GM12878 (cell line): ENCODE measurements at regions not wholly inside any gene's neighbourhood (a gene's known extent, or its start where the extent isn't known, plus 50 kb on each side); places are given as distances from the start of the nearest gene placed in this dataset.

ENCODE experiments used
- ATAC-seq: fragments of 200-7000 bp; cut with Tn5 transposase; 3 replicates; pipeline ENCODE4 v1.9.1; 2020; ENCODE audit warnings: mild to moderate bottlenecking, moderate library complexity
- BruUV-seq: library from RNA; stranded (reverse); fragments of 400-500 nt; replicated peaks from 2 replicates; lab custom pipeline; 2021; lab: Mats Ljungman, UMichigan
- CTCF ChIA-PET: fragments of 300-600 bp; sonication (Branson Sonifier 250); formaldehyde crosslinking; extraction: SDS; loops from one replicate; lab custom pipeline; 2021; ENCODE audit warnings: inconsistent platforms; lab: Yijun Ruan, JAX
- POLR2A ChIA-PET: fragments of 350-600 bp; formaldehyde crosslinking; extraction: SDS; loops from one replicate; lab custom pipeline; 2021; ENCODE audit warnings: inconsistent platforms; lab: Charles Lee
- RAD21 ChIA-PET: fragments of 300-600 bp; sonication (Branson Sonifier 250); formaldehyde crosslinking; loops from one replicate; lab custom pipeline; 2023; ENCODE audit warnings: antibody characterized with exemption; ENCODE audit not compliant: unreplicated experiment; lab: Charles Lee
- SMC1A ChIA-PET: fragments of 300-600 bp; sonication (Branson Sonifier 250); formaldehyde crosslinking; loops from one replicate; lab custom pipeline; 2023; ENCODE audit not compliant: unreplicated experiment, uncharacterized antibody; lab: Charles Lee
- DNase-seq: peaks from one replicate; pipeline ENCODE4 v3.0.0-alpha.2; 2011; ENCODE audit warnings: low read depth, low spot score
- FAIRE-seq: peaks from 3 replicates; lab custom pipeline; 2011; peaks lifted over from hg19 to GRCh38; lab: Jason Lieb, UNC
- H2AFZ ChIP-seq: 2 replicates; pipeline ENCODE4 v1.6.0; 2011; ENCODE audit warnings: low read depth, low read length, control low read depth; ENCODE audit not compliant: control insufficient read depth
- H3K27ac ChIP-seq: 2 replicates; pipeline ENCODE4 v1.5.1; 2011; ENCODE audit warnings: control low read depth; ENCODE audit not compliant: control insufficient read depth, insufficient read depth
- H3K27me3 ChIP-seq, 2 experiments: replicated peaks in 1 of 2; 2 replicates each; pipeline versions ENCODE4 v1.6.0 to v1.6.1; 2011; ENCODE audit warnings: low read length in 1 of 2; ENCODE audit not compliant: control insufficient read depth in 2 of 2, insufficient read depth in 2 of 2
- H3K36me3 ChIP-seq, 2 experiments: 2 replicates each; pipeline ENCODE4 v1.5.1; 2011; ENCODE audit warnings: low read length in 1 of 2; ENCODE audit not compliant: control insufficient read depth in 2 of 2, insufficient read depth in 2 of 2
- H3K4me1 ChIP-seq: 2 replicates; pipeline ENCODE4 v1.6.1; 2011; ENCODE audit warnings: mild to moderate bottlenecking, low read length, moderate library complexity, mixed read lengths; ENCODE audit not compliant: control insufficient read depth, insufficient read depth
- H3K4me2 ChIP-seq: 2 replicates; pipeline ENCODE4 v1.6.0; 2011; ENCODE audit warnings: control low read depth; ENCODE audit not compliant: control insufficient read depth, insufficient read depth
- H3K4me3 ChIP-seq: fragments of 200-600 bp; sonication (generic); 2 replicates; pipeline ENCODE4 v1.5.1; 2016
- H3K79me2 ChIP-seq: 2 replicates; pipeline ENCODE4 v1.6.0; 2011; ENCODE audit warnings: low read length; ENCODE audit not compliant: control insufficient read depth, insufficient read depth
- H3K9ac ChIP-seq: 2 replicates; pipeline ENCODE4 v1.8.0; 2011; ENCODE audit warnings: low read length, control low read depth, mixed read lengths; ENCODE audit not compliant: control insufficient read depth, insufficient read depth
- H3K9me3 ChIP-seq: replicated peaks from 3 replicates; pipeline ENCODE4 v1.5.1; 2011; ENCODE audit warnings: mild to moderate bottlenecking, low read length; ENCODE audit not compliant: control insufficient read depth, insufficient read depth
- H4K20me1 ChIP-seq: 2 replicates; pipeline ENCODE4 v1.6.0; 2011; ENCODE audit not compliant: control insufficient read depth, insufficient read depth
- CEBPB ChIP-seq, 2 experiments: fragments of 150-350 bp in 1 of 2; IDR thresholded peaks; 2 replicates each; pipeline ENCODE4 v1.6.1; 2012 to 2014; ENCODE audit warnings: low read depth in 2 of 2, low read length in 2 of 2, borderline replicate concordance in 1 of 2, inconsistent platforms in 1 of 2
- CHD2 ChIP-seq: IDR thresholded peaks from 2 replicates; pipeline ENCODE4 v1.6.1; 2011; ENCODE audit warnings: low read depth, low read length, improper control_type of control experiment, borderline replicate concordance
- HDAC6 ChIP-seq: fragments of 200-600 bp; sonication (generic); IDR thresholded peaks from one replicate; pipeline ENCODE4 v1.8.0; 2017; ENCODE audit warnings: antibody characterized with exemption; ENCODE audit not compliant: unreplicated experiment
- NFYB ChIP-seq: IDR thresholded peaks from 2 replicates; pipeline ENCODE4 v1.6.1; 2011; ENCODE audit warnings: low read depth, mild to moderate bottlenecking, low read length, improper control_type of control experiment, moderate library complexity; ENCODE audit not compliant: insufficient read depth
- POLR2A ChIP-seq: IDR thresholded peaks from 2 replicates; pipeline ENCODE4 v1.6.1; 2011; ENCODE audit warnings: low read depth, mild to moderate bottlenecking, low read length
- POLR2AphosphoS2 ChIP-seq: IDR thresholded peaks from 2 replicates; pipeline ENCODE4 v1.6.1; 2011; ENCODE audit warnings: low read depth, mild to moderate bottlenecking, low read length, improper control_type of control experiment, moderate library complexity
- STAT1 ChIP-seq: fragments of 450-650 bp; conservative IDR thresholded peaks from 2 replicates; pipeline ENCODE4 v1.6.1; 2014; ENCODE audit warnings: antibody characterized with exemption, mild to moderate bottlenecking
- SUPT20H ChIP-seq: IDR thresholded peaks from 2 replicates; pipeline ENCODE4 v1.6.1; 2011; ENCODE audit warnings: low read depth, mild to moderate bottlenecking, low read length, moderate library complexity, borderline replicate concordance; ENCODE audit not compliant: control insufficient read depth
- TCF7 ChIP-seq: IDR thresholded peaks from 2 replicates; pipeline ENCODE4 v1.6.1; 2014; ENCODE audit warnings: antibody characterized with exemption, borderline replicate concordance
- WRNIP1 ChIP-seq: IDR thresholded peaks from 2 replicates; pipeline ENCODE4 v1.6.1; 2011; ENCODE audit warnings: low read depth, low read length, improper control_type of control experiment, borderline replicate concordance
- YBX1 ChIP-seq: fragments of 450-650 bp; IDR thresholded peaks from 2 replicates; pipeline ENCODE4 v1.6.1; 2016; ENCODE audit warnings: antibody characterized with exemption
- ZBTB33 ChIP-seq: fragments of 450-650 bp; IDR thresholded peaks from 2 replicates; pipeline ENCODE4 v1.6.1; 2017; ENCODE audit warnings: mild to moderate bottlenecking
- ZNF207 ChIP-seq: fragments of 450-650 bp; IDR thresholded peaks from 2 replicates; pipeline ENCODE4 v1.6.1; 2014; ENCODE audit warnings: antibody characterized with exemption, mild to moderate bottlenecking, borderline replicate concordance
- ZNF274 ChIP-seq: IDR thresholded peaks from one replicate; pipeline ENCODE4 v1.8.0; 2011; ENCODE audit not compliant: insufficient read length, insufficient read depth
- WGBS: methylation state at CpG from one replicate; pipeline ENCODE4 v1.1.6; 2016; ENCODE audit warnings: low lambda C conversion rate; ENCODE audit not compliant: insufficient replicate concordance, insufficient coverage; ENCODE audit errors: missing lambda C conversion rate; 5-methylcytosine and 5-hydroxymethylcytosine counted together
- in situ Hi-C: fragments of 300-500 bp; cut with MboI; formaldehyde crosslinking; loops from 9 replicates; pipeline ENCODE4 v1.14.3; 2018; ENCODE audit warnings: mixed read lengths
- intact Hi-C: fragments of 100-400 bp; cut with micrococcal nuclease; formaldehyde crosslinking; loops from one replicate; pipeline ENCODE4 v1.14.2; 2022; ENCODE audit not compliant: unreplicated experiment
- TF ChIP-seq, protein P1 (sequence below): fragments of 450-650 bp; IDR thresholded peaks from 2 replicates; pipeline ENCODE4 v1.6.1; 2018; ENCODE audit warnings: mild to moderate bottlenecking, low read depth, moderate library complexity; ENCODE audit not compliant: partially characterized antibody

- TF ChIP-seq, protein P1, sequence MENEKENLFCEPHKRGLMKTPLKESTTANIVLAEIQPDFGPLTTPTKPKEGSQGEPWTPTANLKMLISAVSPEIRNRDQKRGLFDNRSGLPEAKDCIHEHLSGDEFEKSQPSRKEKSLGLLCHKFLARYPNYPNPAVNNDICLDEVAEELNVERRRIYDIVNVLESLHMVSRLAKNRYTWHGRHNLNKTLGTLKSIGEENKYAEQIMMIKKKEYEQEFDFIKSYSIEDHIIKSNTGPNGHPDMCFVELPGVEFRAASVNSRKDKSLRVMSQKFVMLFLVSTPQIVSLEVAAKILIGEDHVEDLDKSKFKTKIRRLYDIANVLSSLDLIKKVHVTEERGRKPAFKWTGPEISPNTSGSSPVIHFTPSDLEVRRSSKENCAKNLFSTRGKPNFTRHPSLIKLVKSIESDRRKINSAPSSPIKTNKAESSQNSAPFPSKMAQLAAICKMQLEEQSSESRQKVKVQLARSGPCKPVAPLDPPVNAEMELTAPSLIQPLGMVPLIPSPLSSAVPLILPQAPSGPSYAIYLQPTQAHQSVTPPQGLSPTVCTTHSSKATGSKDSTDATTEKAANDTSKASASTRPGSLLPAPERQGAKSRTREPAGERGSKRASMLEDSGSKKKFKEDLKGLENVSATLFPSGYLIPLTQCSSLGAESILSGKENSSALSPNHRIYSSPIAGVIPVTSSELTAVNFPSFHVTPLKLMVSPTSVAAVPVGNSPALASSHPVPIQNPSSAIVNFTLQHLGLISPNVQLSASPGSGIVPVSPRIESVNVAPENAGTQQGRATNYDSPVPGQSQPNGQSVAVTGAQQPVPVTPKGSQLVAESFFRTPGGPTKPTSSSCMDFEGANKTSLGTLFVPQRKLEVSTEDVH: no peak
- TF ChIP-seq POLR2A: no peak
- TF ChIP-seq ZNF274: no peak
Measured at GRCh38 chr14:31961896-31962295, 115.2 kb upstream of the ARHGAP5 start (continued).

GRCh38 chr14:31962920-31963319 is 114.2 kb upstream of the ARHGAP5 start:
- ChIA-PET RAD21 (no interaction called here), SMC1A (no interaction called here), CTCF (no interaction called here), POLR2A (no interaction called here)
- Histone ChIP-seq H2AFZ (no peak overlapping the region), H3K4me3 (no peak overlapping the region), H3K36me3 (no peaks in the 10 kb centered on the region), H3K4me2 (no peak overlapping the region), H4K20me1 (no peaks in the 10 kb centered on the region), H3K27ac (no peak overlapping the region), H3K4me1 (no peaks in the 10 kb centered on the region), H3K9me3 (no peaks in the 10 kb centered on the region), H3K79me2 (no peaks in the 10 kb centered on the region), H3K9ac (no peak overlapping the region), H3K27me3 (no peaks in the 10 kb centered on the region)
- no TSS peak for BruUV-seq
- no peak for TF ChIP-seq NFYB
- no peak for TF ChIP-seq TCF7
- no peak for TF ChIP-seq CHD2
- TF ChIP-seq HDAC6: no peak
- no peak for TF ChIP-seq ZBTB33
- no peak for TF ChIP-seq SUPT20H
- TF ChIP-seq STAT1: no peak
- no peak for TF ChIP-seq WRNIP1
- TF ChIP-seq ZNF207: no peak
- no peak for TF ChIP-seq CEBPB (IDR thresholded peaks at IDR 0.05; ENCODE audit: borderline replicate concordance in 1 of 2, low read depth in 2 of 2, low read length in 2 of 2)
- TF ChIP-seq YBX1: no peak
- TF ChIP-seq POLR2AphosphoS2: no peak
- in situ Hi-C loops: no loop called here
- ATAC-seq (no peak), FAIRE-seq (no peak), DNase-seq (no peak)
- 47% methylated on average over 4 of the region's 4 CpGs for WGBS
- intact Hi-C loops: no loop called here
